ENCODE measurements at regions not wholly inside any gene's neighbourhood (a gene's known extent, or its start where the extent isn't known, plus 50 kb on each side); places are given as distances from the start of the nearest gene placed in this dataset.

DNA sequence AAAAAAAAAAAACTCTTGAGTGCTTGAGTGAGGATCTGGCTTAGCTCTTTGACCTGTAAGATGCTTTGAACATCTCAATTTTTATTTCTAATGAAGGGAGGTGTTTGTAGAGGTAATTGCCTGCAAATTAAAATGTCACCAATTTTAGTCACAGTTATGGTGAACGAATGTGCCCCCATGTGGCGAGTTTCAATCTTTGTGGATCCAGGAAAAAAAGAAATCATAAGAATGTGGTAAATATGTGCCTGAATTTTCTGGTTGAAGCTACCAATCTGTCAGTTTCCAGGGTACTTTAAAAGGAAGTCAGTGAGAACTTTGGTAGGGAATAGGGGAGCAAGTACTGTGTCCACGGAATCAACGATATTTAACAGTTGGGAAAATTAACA lies 1772.4 kb upstream of the CDH9 start:
- Histone ChIP-seq H3K27me3 (ENCODE audit: insufficient read depth, low read length) (no peaks in the 10 kb centered on the region), H3K4me2 (ENCODE audit: insufficient read depth, low read length) (no peak overlapping the region), H2AFZ (ENCODE audit: low read length) (no peak overlapping the region), H3K9me3 (ENCODE audit: low read depth, low read length) (peaks cover 4% of the 10 kb centered on the region), H4K20me1 (ENCODE audit: insufficient read depth, low read length) (no peaks in the 10 kb centered on the region), H3K4me3 (ENCODE audit: insufficient read depth, low read length) (no peak overlapping the region), H3K36me3 (ENCODE audit: insufficient read depth, low read length) (no peaks in the 10 kb centered on the region), H3K4me1 (ENCODE audit: insufficient read depth, low read length) (no peaks in the 10 kb centered on the region), H3K27ac (ENCODE audit: low read depth, low read length) (no peak overlapping the region), H3K79me2 (ENCODE audit: insufficient read depth, low read length) (no peaks in the 10 kb centered on the region)
- DNase-seq (ENCODE audit: insufficient read length, low spot score, missing footprints): no peak
- TF ChIP-seq, protein P1, sequence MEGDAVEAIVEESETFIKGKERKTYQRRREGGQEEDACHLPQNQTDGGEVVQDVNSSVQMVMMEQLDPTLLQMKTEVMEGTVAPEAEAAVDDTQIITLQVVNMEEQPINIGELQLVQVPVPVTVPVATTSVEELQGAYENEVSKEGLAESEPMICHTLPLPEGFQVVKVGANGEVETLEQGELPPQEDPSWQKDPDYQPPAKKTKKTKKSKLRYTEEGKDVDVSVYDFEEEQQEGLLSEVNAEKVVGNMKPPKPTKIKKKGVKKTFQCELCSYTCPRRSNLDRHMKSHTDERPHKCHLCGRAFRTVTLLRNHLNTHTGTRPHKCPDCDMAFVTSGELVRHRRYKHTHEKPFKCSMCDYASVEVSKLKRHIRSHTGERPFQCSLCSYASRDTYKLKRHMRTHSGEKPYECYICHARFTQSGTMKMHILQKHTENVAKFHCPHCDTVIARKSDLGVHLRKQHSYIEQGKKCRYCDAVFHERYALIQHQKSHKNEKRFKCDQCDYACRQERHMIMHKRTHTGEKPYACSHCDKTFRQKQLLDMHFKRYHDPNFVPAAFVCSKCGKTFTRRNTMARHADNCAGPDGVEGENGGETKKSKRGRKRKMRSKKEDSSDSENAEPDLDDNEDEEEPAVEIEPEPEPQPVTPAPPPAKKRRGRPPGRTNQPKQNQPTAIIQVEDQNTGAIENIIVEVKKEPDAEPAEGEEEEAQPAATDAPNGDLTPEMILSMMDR (IDR thresholded peaks at IDR 0.05; ENCODE audit: extremely low read depth, low read depth, low read length): no peak

DNA sequence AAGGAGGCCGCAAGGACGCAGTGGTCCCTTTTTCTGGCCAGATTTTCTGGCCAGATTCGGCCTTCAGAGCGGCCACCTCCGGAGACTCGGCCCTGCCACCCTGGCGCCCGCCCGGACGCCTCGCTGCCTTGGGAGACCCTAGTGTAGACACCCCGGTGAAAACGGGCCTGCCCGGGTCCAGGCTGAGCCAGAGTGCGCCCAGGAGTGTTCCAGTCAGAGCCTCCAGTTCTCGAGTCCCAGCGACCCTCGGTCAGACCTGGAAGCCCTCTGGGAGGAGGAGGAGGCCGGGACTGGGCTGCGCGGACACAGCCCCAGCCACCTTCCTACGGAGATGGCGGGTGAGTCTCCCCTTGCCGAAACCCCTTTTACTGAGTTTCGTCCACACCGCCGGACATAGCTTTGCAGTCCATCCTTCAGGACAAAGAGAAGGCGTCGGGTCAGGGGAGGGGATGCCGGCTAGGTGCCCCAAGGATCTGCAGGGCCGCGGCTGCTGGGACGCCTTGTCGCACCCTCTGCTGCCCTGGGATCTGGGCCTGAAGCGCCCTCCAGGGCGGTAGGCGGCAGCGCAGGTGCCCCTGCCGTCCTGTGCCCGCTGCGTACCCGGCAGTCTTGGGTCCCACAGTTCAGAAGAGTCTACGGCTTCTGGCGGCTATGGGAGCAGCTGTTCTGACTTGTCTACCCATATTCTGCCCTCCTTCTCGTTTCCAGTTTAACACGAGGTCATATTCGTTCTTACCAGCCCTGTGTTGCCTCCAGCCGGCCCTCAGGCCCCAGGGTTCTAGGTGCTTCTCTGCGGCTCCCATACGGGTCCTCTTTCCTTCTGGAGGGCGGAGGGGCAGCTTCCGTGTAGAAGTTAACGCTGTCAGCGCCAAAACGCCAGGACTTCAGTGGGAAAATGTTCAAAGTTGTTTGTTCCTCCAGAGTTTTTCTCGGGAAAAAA lies 1771.7 kb upstream of the CDH9 start:
- Histone ChIP-seq H3K4me3 (ENCODE audit: insufficient read depth, low read length) (no peak overlapping the region), H3K79me2 (ENCODE audit: insufficient read depth, low read length) (no peaks in the 10 kb centered on the region), H3K4me1 (ENCODE audit: insufficient read depth, low read length) (no peaks in the 10 kb centered on the region), H2AFZ (ENCODE audit: low read length) (no peak overlapping the region), H3K4me2 (ENCODE audit: insufficient read depth, low read length) (no peak overlapping the region), H3K36me3 (ENCODE audit: insufficient read depth, low read length) (no peaks in the 10 kb centered on the region), H3K27me3 (ENCODE audit: insufficient read depth, low read length) (no peaks in the 10 kb centered on the region), H3K9me3 (ENCODE audit: low read depth, low read length) (peaks cover 4% of the 10 kb centered on the region), H3K27ac (ENCODE audit: low read depth, low read length) (no peak overlapping the region), H4K20me1 (ENCODE audit: insufficient read depth, low read length) (no peaks in the 10 kb centered on the region)
- no peak for DNase-seq (ENCODE audit: insufficient read length, low spot score, missing footprints)
- TF ChIP-seq, protein P1 (IDR thresholded peaks at IDR 0.05; ENCODE audit: extremely low read depth, low read depth, low read length): no peak

DNA sequence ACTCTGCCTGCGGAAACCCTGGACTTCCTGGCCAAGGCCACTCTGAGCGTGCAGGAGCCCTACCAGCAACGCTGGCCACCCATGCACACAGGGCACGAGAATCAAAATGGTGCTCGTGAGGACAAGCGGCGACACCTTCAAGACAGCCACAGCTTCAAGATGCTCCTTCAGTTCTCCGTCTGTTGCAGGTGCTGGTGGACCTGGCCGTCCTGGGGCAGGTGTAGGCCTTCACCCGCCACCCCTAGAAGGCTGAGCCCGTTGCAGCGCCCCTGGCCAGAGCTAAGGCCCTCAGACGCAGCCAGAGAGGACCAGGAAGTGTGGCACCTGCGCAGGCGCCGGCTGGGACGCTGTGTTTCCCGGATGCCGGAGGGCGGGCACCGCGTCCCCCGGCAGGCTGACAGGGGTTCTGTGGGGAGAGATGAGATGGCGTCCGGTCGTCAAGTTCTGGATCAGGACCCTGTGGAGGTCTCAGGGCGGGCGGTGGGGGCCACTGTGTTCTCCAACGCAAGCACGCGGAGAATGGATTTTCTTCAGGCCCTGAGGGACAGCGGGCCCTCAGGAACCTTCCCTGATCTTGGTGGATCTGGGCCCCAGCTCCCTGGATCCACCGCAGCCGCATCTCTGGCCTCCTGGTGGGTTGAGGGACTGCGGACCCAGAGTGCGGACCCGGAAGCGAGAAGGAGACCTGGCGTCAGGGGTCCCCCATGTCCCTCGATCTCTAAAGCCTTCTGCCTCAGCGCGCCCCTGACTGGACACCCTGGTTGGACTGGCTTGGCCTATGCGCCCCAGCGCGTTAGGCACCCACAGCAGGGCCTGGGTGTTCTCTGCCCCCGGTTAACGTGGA lies 1770.8 kb upstream of the CDH9 start:
- Histone ChIP-seq H3K9me3 (ENCODE audit: low read depth, low read length) (peaks cover 4% of the 10 kb centered on the region), H3K4me3 (ENCODE audit: insufficient read depth, low read length) (no peak overlapping the region)
- TF ChIP-seq, protein P1 (IDR thresholded peaks at IDR 0.05; ENCODE audit: extremely low read depth, low read depth, low read length): no peak

More for the DNA sequence above, 1770.8 kb upstream of the CDH9 start:
- H4K20me1 ChIP-seq (ENCODE audit: insufficient read depth, low read length): no peaks in the 10 kb centered on the region
- no peak overlapping the region for H3K27ac ChIP-seq (ENCODE audit: low read depth, low read length)
- H2AFZ ChIP-seq (ENCODE audit: low read length): no peak overlapping the region
- no peaks in the 10 kb centered on the region for H3K4me1 ChIP-seq (ENCODE audit: insufficient read depth, low read length)
- H3K36me3 ChIP-seq (ENCODE audit: insufficient read depth, low read length): no peaks in the 10 kb centered on the region
- no peak for DNase-seq (ENCODE audit: insufficient read length, low spot score, missing footprints)
- H3K27me3 ChIP-seq (ENCODE audit: insufficient read depth, low read length): no peaks in the 10 kb centered on the region
- no peaks in the 10 kb centered on the region for H3K79me2 ChIP-seq (ENCODE audit: insufficient read depth, low read length)
- no peak overlapping the region for H3K4me2 ChIP-seq (ENCODE audit: insufficient read depth, low read length)

Measured in osteoblast (primary cell).